OCI-LY1 (cell line): ENCODE measurements at regions not wholly inside any gene's neighbourhood (a gene's known extent, or its start where the extent isn't known, plus 50 kb on each side); places are given as distances from the start of the nearest gene placed in this dataset.

Experiments
- CTCF ChIP-seq: fragments of 200-600 bp; sonication (generic), shearing (Covaris generic); IDR thresholded peaks from 2 replicates; pipeline ENCODE4 v1.5.1; 2017; ENCODE audit warnings: mild to moderate bottlenecking, antibody characterized with exemption, low read length, moderate library complexity, mixed read lengths
- EZH2 ChIP-seq: fragments of 200-600 bp; sonication (generic), shearing (Covaris generic); IDR thresholded peaks from 2 replicates; pipeline ENCODE4 v1.8.0; 2017; ENCODE audit warnings: borderline replicate concordance, mixed run types, mild to moderate bottlenecking, antibody characterized with exemption, low read length, moderate library complexity, mixed read lengths

GRCh38 chr10:44182909-44183308 lies 202.0 kb downstream of the CXCL12 start:
- TF ChIP-seq CTCF: no peak
- no peak for TF ChIP-seq EZH2
